K562 (cell line): ENCODE measurements at regions not wholly inside any gene's neighbourhood (a gene's known extent, or its start where the extent isn't known, plus 50 kb on each side); places are given as distances from the start of the nearest gene placed in this dataset.

ENCODE experiments used
- ATAC-seq: fragments of 200-7000 bp; cut with Tn5 transposase; 3 replicates; pipeline ENCODE4 v1.9.1; 2020; ENCODE audit warnings: moderate library complexity
- BruUV-seq: library from RNA; stranded (reverse); fragments of 400-500 nt; replicated peaks from 2 replicates; lab custom pipeline; 2021; lab: Mats Ljungman, UMichigan
- CTCF ChIA-PET: fragments of 300-600 bp; formaldehyde crosslinking; extraction: SDS; loops from one replicate; lab custom pipeline; 2021; ENCODE audit warnings: low intra/inter-chr PET ratio; lab: Yijun Ruan, JAX
- POLR2A ChIA-PET: fragments of 300-600, 350-650 bp; sonication (Branson Sonifier 250); formaldehyde crosslinking; extraction: SDS; loops from one replicate; lab custom pipeline; 2021; ENCODE audit warnings: antibody characterized with exemption, inconsistent platforms; lab: Yijun Ruan, JAX
- DNase-seq, 4 experiments: peaks; one replicate each; pipeline versions ENCODE4 v3.0.0 to v3.0.0-alpha.2; 2011 to 2018; ENCODE audit warnings: low spot score in 3 of 4, mixed read lengths in 3 of 4; ENCODE audit errors: extremely low read depth in 1 of 4
- FAIRE-seq: peaks from 2 replicates; lab custom pipeline; 2011; peaks lifted over from hg19 to GRCh38; lab: Jason Lieb, UNC
- H2AFZ ChIP-seq: 2 replicates; pipeline ENCODE4 v1.6.0; 2011; ENCODE audit warnings: low read depth, low read length, control low read depth, inconsistent platforms
- H3K27ac ChIP-seq: fragments of 200-600 bp; 3 replicates; pipeline ENCODE4 v1.8.0; 2011; ENCODE audit warnings: low read depth, mild to moderate bottlenecking, control low read depth, inconsistent platforms, low read length, moderate library complexity, mixed read lengths; ENCODE audit errors: extremely low read depth
- H3K27me3 ChIP-seq, 2 experiments: fragments of 300-600 bp in 1 of 2; 2 replicates in 1 of 2; 3 replicates in 1 of 2; pipeline versions ENCODE4 v1.6.0 to v1.8.0; 2011; ENCODE audit warnings: inconsistent platforms in 2 of 2, low read length in 2 of 2, mild to moderate bottlenecking in 1 of 2, mixed read lengths in 1 of 2, moderate library complexity in 1 of 2; ENCODE audit not compliant: control insufficient read depth in 2 of 2, insufficient read depth in 2 of 2
- H3K36me3 ChIP-seq: fragments of 300-600 bp; 3 replicates; pipeline ENCODE4 v1.8.0; 2011; ENCODE audit warnings: mild to moderate bottlenecking, low read length, inconsistent platforms; ENCODE audit not compliant: control insufficient read depth, insufficient read depth
- H3K4me1 ChIP-seq, 2 experiments: fragments of 200-600 bp in 1 of 2; replicated peaks in 1 of 2; 2 replicates in 1 of 2; 3 replicates in 1 of 2; pipeline versions ENCODE4 v1.5.1 to v1.8.0; 2011; ENCODE audit warnings: inconsistent platforms in 2 of 2, low read length in 2 of 2, mild to moderate bottlenecking in 1 of 2, mixed read lengths in 1 of 2, moderate library complexity in 1 of 2; ENCODE audit not compliant: control insufficient read depth in 2 of 2, insufficient read depth in 2 of 2
- H3K4me2 ChIP-seq: 2 replicates; pipeline ENCODE4 v1.6.1; 2011; ENCODE audit warnings: low read length, control low read depth, inconsistent platforms, mixed read lengths; ENCODE audit not compliant: insufficient read depth
- H3K4me3 ChIP-seq: fragments of 200-600 bp; sonication (generic), shearing (Covaris generic); 2 replicates; pipeline ENCODE4 v1.5.1; 2016; ENCODE audit warnings: control low read depth, inconsistent platforms
- H3K79me2 ChIP-seq: fragments of 200-600 bp; 3 replicates; pipeline ENCODE4 v1.8.0; 2011; ENCODE audit warnings: low read length, inconsistent platforms; ENCODE audit not compliant: control insufficient read depth, insufficient read depth
- H3K9ac ChIP-seq, 2 experiments: 2 replicates each; pipeline versions ENCODE4 v1.6.0 to v1.6.1; 2011; ENCODE audit warnings: low read depth in 2 of 2, low read length in 2 of 2, control low read depth in 1 of 2, inconsistent platforms in 1 of 2, mild to moderate bottlenecking in 1 of 2, mixed read lengths in 1 of 2; ENCODE audit not compliant: insufficient read depth in 1 of 2
- H3K9me1 ChIP-seq: one replicate; pipeline ENCODE4 v1.6.0; 2011; ENCODE audit warnings: inconsistent platforms, mild to moderate bottlenecking, low read length, moderate library complexity; ENCODE audit not compliant: control insufficient read depth, insufficient read depth
- H3K9me3 ChIP-seq: replicated peaks from 2 replicates; pipeline ENCODE4 v1.5.1; 2011; ENCODE audit warnings: low read depth, low read length, inconsistent platforms; ENCODE audit not compliant: control insufficient read depth, insufficient read depth
- H4K20me1 ChIP-seq: replicated peaks from 2 replicates; pipeline ENCODE4 v1.6.1; 2011; ENCODE audit warnings: low read length, inconsistent platforms, mixed read lengths; ENCODE audit not compliant: control insufficient read depth, insufficient read depth
- CEBPZ ChIP-seq: fragments of 150-350 bp; IDR thresholded peaks from 2 replicates; pipeline ENCODE4 v1.6.1; 2014; ENCODE audit warnings: low read depth, mild to moderate bottlenecking, low read length, borderline replicate concordance
- NFIC ChIP-seq: fragments of 450-650 bp; IDR thresholded peaks from 2 replicates; pipeline ENCODE4 v1.6.1; 2017; ENCODE audit warnings: mild to moderate bottlenecking, inconsistent platforms
- PHF20 ChIP-seq: fragments of 450-650 bp; IDR thresholded peaks from 2 replicates; pipeline ENCODE4 v1.6.1; 2018; ENCODE audit not compliant: partially characterized antibody
- ZBTB34 ChIP-seq: fragments of 250-450 bp; sonication (Bioruptor Pico); IDR thresholded peaks from 2 replicates; pipeline ENCODE4 v1.8.0; 2021; ENCODE audit warnings: mild to moderate bottlenecking, moderate library complexity
- WGBS: fragments of 100-300 bp; shearing (Covaris generic); methylation state at CpG from one replicate; pipeline ENCODE4 v1.1.6; 2016; ENCODE audit warnings: low coverage, mixed read lengths; ENCODE audit not compliant: insufficient coverage; ENCODE audit errors: missing lambda C conversion rate; 5-methylcytosine and 5-hydroxymethylcytosine counted together
- in situ Hi-C: fragments of 300-500 bp; cut with MboI; formaldehyde crosslinking; loops from 4 replicates; pipeline ENCODE4 v1.15.0; 2018; ENCODE audit warnings: inconsistent platforms, mixed read lengths
- intact Hi-C: fragments of 100-400 bp; cut with micrococcal nuclease; formaldehyde crosslinking; loops from 2 replicates; pipeline ENCODE4 v1.14.2; 2022

- Histone ChIP-seq H2AFZ (no peak overlapping the region), H3K27me3 (no peaks in the 10 kb centered on the region), H3K4me3 (no peak overlapping the region), H3K9me3 (no peaks in the 10 kb centered on the region; the same call in 1 of the 2 replicates), H3K79me2 (no peaks in the 10 kb centered on the region), H3K9ac (no peak overlapping the region), H3K9me1 (no peaks in the 10 kb centered on the region), H3K36me3 (no peaks in the 10 kb centered on the region), H4K20me1 (no peaks in the 10 kb centered on the region), H3K4me2 (no peak overlapping the region), H3K27ac (0 out of 3 replicates have a peak overlapping the region, but pooled peaks have one; percentile 30), H3K4me1 (no peaks in the 10 kb centered on the region; a peak in 1 of 5 replicates)
- in situ Hi-C loops, result no loop called here
- no peak for FAIRE-seq
- DNase-seq, result peak in 1 of 4 experiments; percentile 50
- BruUV-seq, result no TSS peak
- ChIA-PET CTCF (no interaction called here), POLR2A (no interaction called here)
- TF ChIP-seq ZBTB34 (CRISPR knock-in tag) (no peak), NFIC (peak; percentile 84), CEBPZ (no peak), PHF20 (no peak)
- intact Hi-C loops, result no loop called here
- WGBS, result 8% methylated on average over 1 of the region's 1 CpG
- ATAC-seq, result 0 out of 3 replicates have a peak, but pooled peaks have one; percentile 34
Observed at GRCh38 chr6:91045161-91045560, 458.3 kb upstream of the MAP3K7 start.
